HepG2 (cell line): ENCODE measurements at regions not wholly inside any gene's neighbourhood (a gene's known extent, or its start where the extent isn't known, plus 50 kb on each side); places are given as distances from the start of the nearest gene placed in this dataset.

Experiments used
- CREB1 ChIP-seq, 2 experiments: fragments of 450-650 bp in 1 of 2; IDR thresholded peaks; 2 replicates each; pipeline ENCODE4 v1.6.1; 2016 to 2017; ENCODE audit warnings: control low read depth in 1 of 2, mild to moderate bottlenecking in 1 of 2, missing compliant biosample characterization in 1 of 2, missing genetic modification characterization in 1 of 2
- HBP1 ChIP-seq: IDR thresholded peaks from 2 replicates; pipeline ENCODE4 v1.6.1; 2016; ENCODE audit warnings: low read depth, control low read depth
- MAFK ChIP-seq, 2 experiments: IDR thresholded peaks in 1 of 2; conservative IDR thresholded peaks in 1 of 2; 2 replicates each; pipeline ENCODE4 v1.6.1; 2011; ENCODE audit warnings: improper control_type of control experiment in 2 of 2, low read length in 2 of 2
- MTA3 ChIP-seq: sonication (generic); formaldehyde crosslinking; IDR thresholded peaks from 2 replicates; pipeline ENCODE4 v1.4.0; 2020; ENCODE audit warnings: missing genetic modification reagents
- MYNN ChIP-seq: sonication (generic); formaldehyde crosslinking; IDR thresholded peaks from 2 replicates; pipeline ENCODE4 v1.4.0; 2020; ENCODE audit warnings: mild to moderate bottlenecking, low read depth, missing genetic modification reagents
- NFIC ChIP-seq: IDR thresholded peaks from 2 replicates; pipeline ENCODE4 v1.6.1; 2012; ENCODE audit warnings: mild to moderate bottlenecking, low read length, inconsistent platforms
- RXRA ChIP-seq: sonication (generic); formaldehyde crosslinking; IDR thresholded peaks from 2 replicates; pipeline ENCODE4 v1.5.1; 2020; ENCODE audit warnings: missing genetic modification reagents
- ZNF790 ChIP-seq: sonication (generic); formaldehyde crosslinking; IDR thresholded peaks from 2 replicates; pipeline ENCODE4 v1.8.0; 2022; ENCODE audit warnings: missing genetic modification reagents, mild to moderate bottlenecking, borderline replicate concordance
- ZSCAN9 ChIP-seq: IDR thresholded peaks from 2 replicates; pipeline ENCODE4 v1.6.1; 2016; ENCODE audit warnings: borderline replicate concordance
- TF ChIP-seq, protein P1 (sequence below), 2 experiments: sonication (generic) in 1 of 2; formaldehyde crosslinking in 1 of 2; IDR thresholded peaks; 2 replicates each; pipeline versions ENCODE4 v1.6.1 to v1.9.0; 2014 to 2022; ENCODE audit warnings: antibody characterized with exemption in 1 of 2, borderline replicate concordance in 1 of 2, inconsistent platforms in 1 of 2, low read depth in 1 of 2, missing genetic modification reagents in 1 of 2

DNA sequence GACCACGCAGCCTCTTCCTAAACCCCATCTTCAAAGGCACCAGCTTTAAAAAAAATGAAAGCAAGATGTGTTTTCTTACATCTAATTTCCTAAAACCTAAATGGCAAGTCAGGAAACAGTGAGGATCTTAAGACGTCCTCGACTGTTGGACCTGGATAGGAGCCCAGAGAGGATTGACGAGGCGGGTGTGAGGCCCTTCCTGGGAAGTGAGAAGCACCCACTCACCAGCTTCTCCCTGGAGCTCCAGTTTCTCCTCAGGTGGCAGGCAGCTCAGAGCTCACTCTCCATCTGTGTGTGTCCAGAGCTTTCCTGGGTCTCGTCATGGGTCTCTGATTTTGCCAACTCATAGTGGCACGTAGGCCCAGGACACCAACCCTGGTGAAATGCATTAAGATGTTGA, 614.0 kb upstream of the AUTS2 start:
- TF ChIP-seq ZSCAN9 (CRISPR knock-in tag) (no peak), NFIC (no peak), MYNN (no peak), HBP1 (CRISPR knock-in tag) (no peak), CREB1 (IDR thresholded peaks at IDR 0.05) (no peak), CREB1 (CRISPR knock-in tag; IDR thresholded peaks at IDR 0.05) (no peak), MTA3 (no peak), ZNF790 (CRISPR knock-in tag) (no peak), MAFK (conservative IDR thresholded peaks at IDR 0.05 in 1 of 2, IDR thresholded peaks at IDR 0.05 in 1 of 2; ENCODE audit: low read length in 2 of 2) (no peak), RXRA (CRISPR knock-in tag) (no peak)
- TF ChIP-seq, protein P1, sequence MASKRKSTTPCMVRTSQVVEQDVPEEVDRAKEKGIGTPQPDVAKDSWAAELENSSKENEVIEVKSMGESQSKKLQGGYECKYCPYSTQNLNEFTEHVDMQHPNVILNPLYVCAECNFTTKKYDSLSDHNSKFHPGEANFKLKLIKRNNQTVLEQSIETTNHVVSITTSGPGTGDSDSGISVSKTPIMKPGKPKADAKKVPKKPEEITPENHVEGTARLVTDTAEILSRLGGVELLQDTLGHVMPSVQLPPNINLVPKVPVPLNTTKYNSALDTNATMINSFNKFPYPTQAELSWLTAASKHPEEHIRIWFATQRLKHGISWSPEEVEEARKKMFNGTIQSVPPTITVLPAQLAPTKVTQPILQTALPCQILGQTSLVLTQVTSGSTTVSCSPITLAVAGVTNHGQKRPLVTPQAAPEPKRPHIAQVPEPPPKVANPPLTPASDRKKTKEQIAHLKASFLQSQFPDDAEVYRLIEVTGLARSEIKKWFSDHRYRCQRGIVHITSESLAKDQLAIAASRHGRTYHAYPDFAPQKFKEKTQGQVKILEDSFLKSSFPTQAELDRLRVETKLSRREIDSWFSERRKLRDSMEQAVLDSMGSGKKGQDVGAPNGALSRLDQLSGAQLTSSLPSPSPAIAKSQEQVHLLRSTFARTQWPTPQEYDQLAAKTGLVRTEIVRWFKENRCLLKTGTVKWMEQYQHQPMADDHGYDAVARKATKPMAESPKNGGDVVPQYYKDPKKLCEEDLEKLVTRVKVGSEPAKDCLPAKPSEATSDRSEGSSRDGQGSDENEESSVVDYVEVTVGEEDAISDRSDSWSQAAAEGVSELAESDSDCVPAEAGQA (IDR thresholded peaks at IDR 0.05; ENCODE audit: low read depth) = no peak
- TF ChIP-seq, protein P1 (CRISPR knock-in tag; IDR thresholded peaks at IDR 0.05; ENCODE audit: borderline replicate concordance) = no peak
